Liver (tissue), 8 donors: ENCODE measurements at regions not wholly inside any gene's neighbourhood (a gene's known extent, or its start where the extent isn't known, plus 50 kb on each side); places are given as distances from the start of the nearest gene placed in this dataset.
A peak's percentile ranks its signal among the peaks of the same experiment; 100 is the strongest.
"Not testable (repeated sequence)": the region's sequence is repeated elsewhere in the genome, so short reads cannot be mapped to it uniquely, and the experiment has no call there.

Experiments used
- DNase-seq: peaks from one replicate; pipeline ENCODE4 v3.0.0-alpha.2; 2017; ENCODE audit warnings: low spot score
- H3K27ac ChIP-seq, 2 donors: one replicate each; pipeline ENCODE4 v1.7.0; 2013; ENCODE audit warnings: inconsistent platforms in 2 of 2, low read length in 2 of 2, control low read depth in 1 of 2, low read depth in 1 of 2, mild to moderate bottlenecking in 1 of 2
- H3K27me3 ChIP-seq, 4 donors: one replicate each; pipeline versions ENCODE4 v1.6.1 to v1.7.0; 2013; ENCODE audit warnings: low read length in 3 of 4, inconsistent platforms in 1 of 4, mild to moderate bottlenecking in 1 of 4, moderate library complexity in 1 of 4; ENCODE audit not compliant: control insufficient read depth in 4 of 4, insufficient read depth in 4 of 4
- H3K36me3 ChIP-seq, 4 donors: one replicate each; pipeline versions ENCODE4 v1.6.1 to v1.7.0; 2013; ENCODE audit warnings: low read length in 3 of 4, mild to moderate bottlenecking in 3 of 4, low read depth in 1 of 4, moderate library complexity in 1 of 4; ENCODE audit not compliant: control insufficient read depth in 4 of 4, insufficient read depth in 3 of 4
- H3K4me1 ChIP-seq, 4 donors: one replicate each; pipeline versions ENCODE4 v1.6.1 to v1.7.0; 2013; ENCODE audit warnings: low read length in 3 of 4, mild to moderate bottlenecking in 3 of 4, moderate library complexity in 1 of 4; ENCODE audit not compliant: control insufficient read depth in 4 of 4, insufficient read depth in 4 of 4
- H3K4me3 ChIP-seq, 3 donors: one replicate each; pipeline versions ENCODE4 v1.6.1 to v1.7.0; 2013; ENCODE audit warnings: low read length in 3 of 3, control low read depth in 1 of 3, low read depth in 1 of 3, mild to moderate bottlenecking in 1 of 3
- H3K9ac ChIP-seq, 2 donors: one replicate each; pipeline ENCODE4 v1.7.0; 2013; ENCODE audit warnings: low read length in 2 of 2, mild to moderate bottlenecking in 2 of 2, moderate library complexity in 2 of 2, control low read depth in 1 of 2, low read depth in 1 of 2
- H3K9me3 ChIP-seq, 4 donors: one replicate each; pipeline versions ENCODE4 v1.6.1 to v1.7.0; 2013; ENCODE audit warnings: low read length in 3 of 4; ENCODE audit not compliant: control insufficient read depth in 4 of 4
- GABPA ChIP-seq, 2 donors: IDR thresholded peaks in 1 of 2; conservative IDR thresholded peaks in 1 of 2; 2 replicates each; pipeline ENCODE4 v1.6.1; 2016; ENCODE audit warnings: antibody characterized with exemption in 2 of 2, mild to moderate bottlenecking in 1 of 2, moderate library complexity in 1 of 2
- HNF4A ChIP-seq, 2 donors: conservative IDR thresholded peaks; 2 replicates each; pipeline ENCODE4 v1.6.1; 2016; ENCODE audit warnings: antibody characterized with exemption in 2 of 2, mild to moderate bottlenecking in 2 of 2
- JUND ChIP-seq, 2 donors: IDR thresholded peaks; 2 replicates each; pipeline ENCODE4 v1.6.1; 2016; ENCODE audit warnings: antibody characterized with exemption in 2 of 2
- MAX ChIP-seq: IDR thresholded peaks from 2 replicates; pipeline ENCODE4 v1.6.1; 2016; ENCODE audit warnings: antibody characterized with exemption
- RAD21 ChIP-seq, 2 donors: IDR thresholded peaks; 2 replicates each; pipeline ENCODE4 v1.6.1; 2016; ENCODE audit warnings: antibody characterized with exemption in 2 of 2, mild to moderate bottlenecking in 2 of 2
- RXRA ChIP-seq, 2 donors: IDR thresholded peaks; 2 replicates each; pipeline ENCODE4 v1.6.1; 2017 to 2018; ENCODE audit warnings: antibody characterized with exemption in 2 of 2, mild to moderate bottlenecking in 1 of 2
- ZBTB33 ChIP-seq: IDR thresholded peaks from 2 replicates; pipeline ENCODE4 v1.6.1; 2016; ENCODE audit warnings: antibody characterized with exemption
- WGBS: extraction: QIAGEN DNeasy Blood & Tissue Kit; methylation state at CpG from one replicate; pipeline ENCODE4 v1.1.7; 2013; 5-methylcytosine and 5-hydroxymethylcytosine counted together
- TF ChIP-seq, protein P1 (sequence below): fragments of 150-350 bp; IDR thresholded peaks from 2 replicates; pipeline ENCODE4 v1.5.1; 2017; ENCODE audit warnings: improper control_type of control experiment, low read depth, low read length; ENCODE audit not compliant: missing input control
- TF ChIP-seq, protein P2 (sequence below): IDR thresholded peaks from 2 replicates; pipeline ENCODE4 v1.6.1; 2016; ENCODE audit warnings: antibody characterized with exemption, mild to moderate bottlenecking
- TF ChIP-seq, protein P3 (sequence below): IDR thresholded peaks from 2 replicates; pipeline ENCODE4 v1.6.1; 2016; ENCODE audit warnings: antibody characterized with exemption
- donor health status: healthy.
- donor health status: healthy.
- donor health status: healthy.
- donor health status: healthy.
- donor health status: healthy.

DNA sequence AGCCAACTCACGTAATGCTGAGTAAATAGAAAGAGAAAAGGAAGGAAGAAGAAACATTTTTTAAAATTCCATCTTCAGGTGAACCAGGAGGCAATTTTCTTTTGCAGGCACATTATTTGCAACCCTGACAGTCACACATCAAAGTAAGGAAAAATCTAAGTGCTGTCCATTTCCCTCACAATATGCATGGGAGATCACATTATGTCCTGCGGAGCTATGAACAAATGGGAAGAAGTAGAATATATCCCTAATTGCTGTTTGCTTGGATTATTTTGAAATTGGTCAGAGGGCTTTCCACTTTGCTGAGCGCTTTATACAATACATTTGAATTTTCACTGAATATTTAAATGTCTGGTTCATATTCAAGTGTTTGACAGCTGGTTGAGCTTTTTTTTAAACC, 133.8 kb upstream of the API5 start:
- no peak overlapping the region for H3K4me3 ChIP-seq
- H3K4me1 ChIP-seq, result no peaks in the 10 kb centered on the region
- H3K27ac ChIP-seq, result no peak overlapping the region
- no peaks in the 10 kb centered on the region for H3K36me3 ChIP-seq
- 64% methylated on average over 3 of the region's 3 CpGs for WGBS
- TF ChIP-seq JUND (IDR thresholded peaks at IDR 0.05) (no peak), RXRA (IDR thresholded peaks at IDR 0.05) (no peak)
- no peak overlapping the region for H3K9ac ChIP-seq
- H3K9me3 ChIP-seq, result no peaks in the 10 kb centered on the region
- H3K27me3 ChIP-seq, result no peaks in the 10 kb centered on the region
- DNase-seq, result no peak

- not testable (repeated sequence) for H3K27ac ChIP-seq, H3K4me3 ChIP-seq, H3K27me3 ChIP-seq, H3K36me3 ChIP-seq, H3K9me3 ChIP-seq, H3K4me1 ChIP-seq, DNase-seq, H3K9ac ChIP-seq
Measured at GRCh38 chr11:43194459-43194858, 117.3 kb upstream of the API5 start.

- no peak overlapping the region for H3K27ac ChIP-seq
- WGBS, result 39% methylated on average over 1 of the region's 1 CpG
- no peak for DNase-seq
- no peak overlapping the region for H3K4me3 ChIP-seq
- TF ChIP-seq MAX, result no peak
- TF ChIP-seq, protein P1, sequence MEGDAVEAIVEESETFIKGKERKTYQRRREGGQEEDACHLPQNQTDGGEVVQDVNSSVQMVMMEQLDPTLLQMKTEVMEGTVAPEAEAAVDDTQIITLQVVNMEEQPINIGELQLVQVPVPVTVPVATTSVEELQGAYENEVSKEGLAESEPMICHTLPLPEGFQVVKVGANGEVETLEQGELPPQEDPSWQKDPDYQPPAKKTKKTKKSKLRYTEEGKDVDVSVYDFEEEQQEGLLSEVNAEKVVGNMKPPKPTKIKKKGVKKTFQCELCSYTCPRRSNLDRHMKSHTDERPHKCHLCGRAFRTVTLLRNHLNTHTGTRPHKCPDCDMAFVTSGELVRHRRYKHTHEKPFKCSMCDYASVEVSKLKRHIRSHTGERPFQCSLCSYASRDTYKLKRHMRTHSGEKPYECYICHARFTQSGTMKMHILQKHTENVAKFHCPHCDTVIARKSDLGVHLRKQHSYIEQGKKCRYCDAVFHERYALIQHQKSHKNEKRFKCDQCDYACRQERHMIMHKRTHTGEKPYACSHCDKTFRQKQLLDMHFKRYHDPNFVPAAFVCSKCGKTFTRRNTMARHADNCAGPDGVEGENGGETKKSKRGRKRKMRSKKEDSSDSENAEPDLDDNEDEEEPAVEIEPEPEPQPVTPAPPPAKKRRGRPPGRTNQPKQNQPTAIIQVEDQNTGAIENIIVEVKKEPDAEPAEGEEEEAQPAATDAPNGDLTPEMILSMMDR, result no peak
- TF ChIP-seq, protein P2, sequence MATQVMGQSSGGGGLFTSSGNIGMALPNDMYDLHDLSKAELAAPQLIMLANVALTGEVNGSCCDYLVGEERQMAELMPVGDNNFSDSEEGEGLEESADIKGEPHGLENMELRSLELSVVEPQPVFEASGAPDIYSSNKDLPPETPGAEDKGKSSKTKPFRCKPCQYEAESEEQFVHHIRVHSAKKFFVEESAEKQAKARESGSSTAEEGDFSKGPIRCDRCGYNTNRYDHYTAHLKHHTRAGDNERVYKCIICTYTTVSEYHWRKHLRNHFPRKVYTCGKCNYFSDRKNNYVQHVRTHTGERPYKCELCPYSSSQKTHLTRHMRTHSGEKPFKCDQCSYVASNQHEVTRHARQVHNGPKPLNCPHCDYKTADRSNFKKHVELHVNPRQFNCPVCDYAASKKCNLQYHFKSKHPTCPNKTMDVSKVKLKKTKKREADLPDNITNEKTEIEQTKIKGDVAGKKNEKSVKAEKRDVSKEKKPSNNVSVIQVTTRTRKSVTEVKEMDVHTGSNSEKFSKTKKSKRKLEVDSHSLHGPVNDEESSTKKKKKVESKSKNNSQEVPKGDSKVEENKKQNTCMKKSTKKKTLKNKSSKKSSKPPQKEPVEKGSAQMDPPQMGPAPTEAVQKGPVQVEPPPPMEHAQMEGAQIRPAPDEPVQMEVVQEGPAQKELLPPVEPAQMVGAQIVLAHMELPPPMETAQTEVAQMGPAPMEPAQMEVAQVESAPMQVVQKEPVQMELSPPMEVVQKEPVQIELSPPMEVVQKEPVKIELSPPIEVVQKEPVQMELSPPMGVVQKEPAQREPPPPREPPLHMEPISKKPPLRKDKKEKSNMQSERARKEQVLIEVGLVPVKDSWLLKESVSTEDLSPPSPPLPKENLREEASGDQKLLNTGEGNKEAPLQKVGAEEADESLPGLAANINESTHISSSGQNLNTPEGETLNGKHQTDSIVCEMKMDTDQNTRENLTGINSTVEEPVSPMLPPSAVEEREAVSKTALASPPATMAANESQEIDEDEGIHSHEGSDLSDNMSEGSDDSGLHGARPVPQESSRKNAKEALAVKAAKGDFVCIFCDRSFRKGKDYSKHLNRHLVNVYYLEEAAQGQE, result peak; percentile 53
- no peak for TF ChIP-seq RXRA (IDR thresholded peaks at IDR 0.05)
- TF ChIP-seq, protein P3, sequence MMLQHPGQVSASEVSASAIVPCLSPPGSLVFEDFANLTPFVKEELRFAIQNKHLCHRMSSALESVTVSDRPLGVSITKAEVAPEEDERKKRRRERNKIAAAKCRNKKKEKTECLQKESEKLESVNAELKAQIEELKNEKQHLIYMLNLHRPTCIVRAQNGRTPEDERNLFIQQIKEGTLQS, result no peak
- no peak for TF ChIP-seq GABPA (IDR thresholded peaks at IDR 0.05 in 1 of 2, conservative IDR thresholded peaks at IDR 0.05 in 1 of 2)
- no peak for TF ChIP-seq RAD21 (IDR thresholded peaks at IDR 0.05)
- TF ChIP-seq HNF4A (conservative IDR thresholded peaks at IDR 0.05), result no peak
- no peak for TF ChIP-seq ZBTB33
- no peaks in the 10 kb centered on the region for H3K9me3 ChIP-seq
- no peak overlapping the region for H3K9ac ChIP-seq
- no peaks in the 10 kb centered on the region for H3K27me3 ChIP-seq
- no peaks in the 10 kb centered on the region for H3K36me3 ChIP-seq
- H3K4me1 ChIP-seq, result no peaks in the 10 kb centered on the region
Measured at GRCh38 chr11:43197379-43197778, 114.4 kb upstream of the API5 start.
